KMS-11 (cell line): ENCODE measurements at regions not wholly inside any gene's neighbourhood (a gene's known extent, or its start where the extent isn't known, plus 50 kb on each side); places are given as distances from the start of the nearest gene placed in this dataset.
"Not testable (repeated sequence)": the region's sequence is repeated elsewhere in the genome, so short reads cannot be mapped to it uniquely, and the experiment has no call there.

Experiments
- H2AFZ ChIP-seq: fragments of 200-600 bp; sonication (generic); 2 replicates; pipeline ENCODE4 v1.6.1; 2016; ENCODE audit warnings: antibody characterized with exemption, mixed run types, low read depth
- H3K27ac ChIP-seq: fragments of 200-600 bp; sonication (generic); 2 replicates; pipeline ENCODE4 v1.6.1; 2016; ENCODE audit warnings: mild to moderate bottlenecking, mixed run types
- H3K27me3 ChIP-seq: fragments of 200-600 bp; sonication (generic); 2 replicates; pipeline ENCODE4 v1.6.1; 2017; ENCODE audit warnings: mild to moderate bottlenecking, low read depth, mixed run types, moderate library complexity; ENCODE audit not compliant: insufficient read depth
- H3K36me3 ChIP-seq: fragments of 200-600 bp; sonication (generic); 2 replicates; pipeline ENCODE4 v1.6.1; 2017; ENCODE audit warnings: mild to moderate bottlenecking, mixed run types; ENCODE audit not compliant: insufficient read depth
- H3K4me1 ChIP-seq: fragments of 200-600 bp; sonication (generic); 2 replicates; pipeline ENCODE4 v1.6.1; 2016; ENCODE audit warnings: mild to moderate bottlenecking, low read depth, mixed run types; ENCODE audit not compliant: poor library complexity, severe bottlenecking
- H3K4me2 ChIP-seq: fragments of 200-600 bp; sonication (generic); 2 replicates; pipeline ENCODE4 v1.7.0; 2016; ENCODE audit warnings: mild to moderate bottlenecking, mixed run types
- H3K4me3 ChIP-seq: fragments of 200-600 bp; sonication (generic); IDR thresholded peaks from 2 replicates; pipeline ENCODE4 v1.6.1; 2017; ENCODE audit warnings: low read depth, low read length, mixed read lengths; ENCODE audit not compliant: insufficient read depth
- H3K79me2 ChIP-seq: fragments of 200-600 bp; sonication (generic); 2 replicates; pipeline ENCODE4 v1.6.1; 2016; ENCODE audit warnings: low read depth, mixed run types; ENCODE audit not compliant: insufficient read depth
- H3K9ac ChIP-seq: fragments of 200-600 bp; sonication (generic); 2 replicates; pipeline ENCODE4 v1.6.1; 2016; ENCODE audit warnings: mild to moderate bottlenecking, mixed run types
- H4K20me1 ChIP-seq: fragments of 200-600 bp; sonication (generic); 2 replicates; pipeline ENCODE4 v1.6.1; 2016; ENCODE audit warnings: mild to moderate bottlenecking, mixed run types; ENCODE audit not compliant: insufficient read depth
- CTCF ChIP-seq: fragments of 200-600 bp; sonication (generic); conservative IDR thresholded peaks from 2 replicates; pipeline ENCODE4 v1.6.1; 2017; ENCODE audit warnings: low read depth, mild to moderate bottlenecking, antibody characterized with exemption, low read length, moderate library complexity, mixed read lengths

GRCh38 chr7:126065766-126066165 is 1136.1 kb upstream of the POT1 start:
- no peak for TF ChIP-seq CTCF
- Histone ChIP-seq H3K27ac (no peak overlapping the region), H3K4me3 (no peak overlapping the region), H3K4me1 (no peaks in the 10 kb centered on the region), H3K4me2 (no peak overlapping the region), H3K9ac (no peak overlapping the region), H4K20me1 (no peaks in the 10 kb centered on the region), H3K27me3 (no peaks in the 10 kb centered on the region), H3K79me2 (no peaks in the 10 kb centered on the region), H2AFZ (no peak overlapping the region), H3K36me3 (no peaks in the 10 kb centered on the region)

DNA sequence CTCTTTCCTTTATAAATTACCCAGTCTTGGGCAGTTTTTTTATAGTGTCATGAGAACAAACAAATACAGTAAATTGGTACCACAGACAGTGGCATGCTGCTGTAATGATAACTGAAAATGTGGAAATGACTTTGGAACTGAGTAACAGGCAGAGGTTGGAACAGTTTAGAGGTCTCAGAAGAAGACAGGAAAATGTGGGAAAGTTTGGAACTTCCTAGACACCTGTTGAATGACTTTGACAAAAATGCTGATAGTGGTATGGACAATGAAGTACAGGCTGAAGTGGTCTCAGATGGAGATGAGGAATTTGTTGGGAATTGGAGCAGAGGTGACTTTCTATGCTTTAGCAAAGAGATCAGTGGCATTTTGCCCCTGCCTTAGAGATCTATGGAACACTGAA is 1128.4 kb upstream of the POT1 start:
- TF ChIP-seq CTCF = no peak
- Histone ChIP-seq H3K4me3 (no peak overlapping the region), H3K4me2 (no peak overlapping the region), H2AFZ (no peak overlapping the region), H3K27me3 (no peaks in the 10 kb centered on the region), H3K79me2 (no peaks in the 10 kb centered on the region), H4K20me1 (no peaks in the 10 kb centered on the region), H3K36me3 (no peaks in the 10 kb centered on the region), H3K4me1 (no peaks in the 10 kb centered on the region), H3K9ac (no peak overlapping the region), H3K27ac (no peak overlapping the region)

DNA sequence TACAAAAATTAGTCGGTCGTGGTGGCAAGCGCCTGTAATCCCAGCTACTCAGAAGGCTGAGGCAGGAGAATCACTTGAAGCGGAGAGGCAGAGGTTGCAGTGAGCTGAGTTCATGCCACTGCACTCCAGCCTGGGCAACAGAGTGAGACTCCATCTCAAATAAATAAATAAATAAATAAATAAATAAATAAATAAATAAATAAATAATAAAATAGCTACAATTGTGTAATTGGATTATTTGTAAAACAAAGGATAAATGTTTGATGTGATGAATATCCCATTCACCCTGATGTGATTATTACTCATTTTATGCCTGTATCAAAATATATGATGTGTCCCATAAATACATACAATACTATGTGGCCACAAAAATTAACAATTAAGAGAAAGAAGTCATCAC is 1127.0 kb upstream of the POT1 start:
- H4K20me1 ChIP-seq, H3K4me3 ChIP-seq, H3K27ac ChIP-seq, H3K9ac ChIP-seq, H2AFZ ChIP-seq, H3K4me2 ChIP-seq, H3K36me3 ChIP-seq, H3K27me3 ChIP-seq, H3K4me1 ChIP-seq, H3K79me2 ChIP-seq: not testable (repeated sequence)

DNA sequence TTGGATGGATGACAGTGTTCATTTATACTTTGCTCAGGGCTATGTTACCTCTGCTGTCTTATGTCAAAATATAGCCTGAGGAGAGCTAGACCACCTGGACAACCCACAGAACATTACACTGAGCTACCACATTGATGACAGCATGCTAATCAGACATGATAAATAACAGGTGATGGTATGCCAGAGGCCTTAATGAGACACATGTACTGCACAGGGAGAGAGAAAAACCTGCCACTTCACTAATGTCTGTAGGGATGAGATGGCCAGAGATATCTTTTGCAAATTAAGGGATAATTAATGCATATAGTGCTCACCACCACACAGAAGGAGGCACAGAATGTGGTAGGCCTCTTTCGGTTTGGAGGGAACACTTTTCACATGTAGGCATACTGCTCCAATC is 1122.6 kb upstream of the POT1 start:
- Histone ChIP-seq H3K36me3 (no peaks in the 10 kb centered on the region), H4K20me1 (no peaks in the 10 kb centered on the region), H3K4me1 (no peaks in the 10 kb centered on the region), H3K4me2 (no peak overlapping the region), H3K4me3 (no peak overlapping the region), H3K27ac (no peak overlapping the region), H3K27me3 (no peaks in the 10 kb centered on the region), H3K79me2 (no peaks in the 10 kb centered on the region), H3K9ac (no peak overlapping the region), H2AFZ (0 out of 2 replicates have a peak overlapping the region, but pooled peaks have one; percentile 2)
- no peak for TF ChIP-seq CTCF

GRCh38 chr7:126044662-126045061 is 1115.0 kb upstream of the POT1 start:
- no peak overlapping the region for H3K9ac ChIP-seq
- no peak for TF ChIP-seq CTCF
- no peaks in the 10 kb centered on the region for H3K36me3 ChIP-seq
- H3K27me3 ChIP-seq = no peaks in the 10 kb centered on the region
- no peaks in the 10 kb centered on the region for H3K4me1 ChIP-seq
- no peaks in the 10 kb centered on the region for H4K20me1 ChIP-seq
- H3K4me3 ChIP-seq = no peak overlapping the region
- no peak overlapping the region for H2AFZ ChIP-seq
- H3K4me2 ChIP-seq = no peak overlapping the region
- H3K27ac ChIP-seq = no peak overlapping the region
- no peaks in the 10 kb centered on the region for H3K79me2 ChIP-seq
